ENCODE measurements at regions not wholly inside any gene's neighbourhood (a gene's known extent, or its start where the extent isn't known, plus 50 kb on each side); places are given as distances from the start of the nearest gene placed in this dataset.

GRCh38 chr9:106127776-106128175, 433.4 kb downstream of the TMEM38B start:
- no peak for TF ChIP-seq CTCF (optimal IDR thresholded peaks at IDR 0.05 in 1 of 3, IDR thresholded peaks at IDR 0.05 in 1 of 3, conservative IDR thresholded peaks at IDR 0.05 in 1 of 3; ENCODE audit: extremely low read depth in 1 of 3, insufficient read depth in 2 of 3, low read length in 3 of 3)
- TF ChIP-seq EZH2 (IDR thresholded peaks at IDR 0.05; ENCODE audit: low read length): no peak
